Common myeloid progenitor, CD34-positive (primary cell): ENCODE measurements at regions not wholly inside any gene's neighbourhood (a gene's known extent, or its start where the extent isn't known, plus 50 kb on each side); places are given as distances from the start of the nearest gene placed in this dataset.

Source experiments
- CTCF ChIA-PET: fragments of 350-600 bp; sonication (Branson Sonifier 250); formaldehyde crosslinking; loops from one replicate; lab custom pipeline; 2021; ENCODE audit warnings: antibody characterized with exemption; lab: Charles Lee
- POLR2A ChIA-PET: fragments of 350-600 bp; sonication (Branson Sonifier 250); formaldehyde crosslinking; loops from one replicate; lab custom pipeline; 2021; ENCODE audit warnings: antibody characterized with exemption; lab: Charles Lee
- DNase-seq, 3 donors: peaks; one replicate each; pipeline versions ENCODE4 v3.0.0 to v3.0.0-alpha.2; 2013
- H3K27ac ChIP-seq, 2 experiments: 1 replicate in 1 of 2; 2 replicates in 1 of 2; pipeline ENCODE4 v1.7.0; 2013; ENCODE audit warnings: inconsistent platforms in 2 of 2, low read length in 2 of 2, mild to moderate bottlenecking in 2 of 2, low read depth in 1 of 2, moderate library complexity in 1 of 2; ENCODE audit not compliant: severe bottlenecking in 2 of 2, insufficient read depth in 1 of 2, poor library complexity in 1 of 2
- H3K27me3 ChIP-seq, 5 experiments: replicated peaks in 2 of 5; 1 replicate in 3 of 5; 2 replicates in 2 of 5; pipeline versions ENCODE4 v1.6.1 to v1.7.0; 2013; ENCODE audit warnings: low read length in 4 of 5, mild to moderate bottlenecking in 2 of 5, moderate library complexity in 2 of 5, inconsistent platforms in 1 of 5; ENCODE audit not compliant: insufficient read depth in 5 of 5, control insufficient read depth in 4 of 5
- H3K36me3 ChIP-seq, 4 experiments: 1 replicate in 2 of 4; 2 replicates in 2 of 4; pipeline versions ENCODE4 v1.6.1 to v1.7.0; 2013; ENCODE audit warnings: low read length in 3 of 4, control low read depth in 1 of 4, mild to moderate bottlenecking in 1 of 4; ENCODE audit not compliant: control insufficient read depth in 4 of 4, insufficient read depth in 4 of 4
- H3K4me1 ChIP-seq, 4 experiments: 1 replicate in 3 of 4; 2 replicates in 1 of 4; pipeline versions ENCODE4 v1.6.1 to v1.7.1; 2013; ENCODE audit warnings: low read length in 3 of 4, mild to moderate bottlenecking in 3 of 4, control low read depth in 1 of 4, inconsistent platforms in 1 of 4, moderate library complexity in 1 of 4; ENCODE audit not compliant: control insufficient read depth in 4 of 4, insufficient read depth in 4 of 4; ENCODE audit errors: control extremely low read depth in 1 of 4
- H3K4me3 ChIP-seq, 7 experiments: 1 replicate in 4 of 7; 2 replicates in 3 of 7; pipeline versions ENCODE4 v1.5.1 to v1.7.0; 2013; ENCODE audit warnings: mild to moderate bottlenecking in 7 of 7, low read length in 6 of 7, moderate library complexity in 6 of 7, inconsistent platforms in 2 of 7, low read depth in 2 of 7, control low read depth in 1 of 7; ENCODE audit not compliant: insufficient read depth in 4 of 7, control insufficient read depth in 1 of 7; ENCODE audit errors: extremely low read depth in 1 of 7
- H3K9me3 ChIP-seq, 5 experiments: 1 replicate in 4 of 5; 2 replicates in 1 of 5; pipeline versions ENCODE4 v1.6.1 to v1.7.1; 2013; ENCODE audit warnings: low read length in 4 of 5, mild to moderate bottlenecking in 2 of 5, inconsistent platforms in 1 of 5, low read depth in 1 of 5, moderate library complexity in 1 of 5; ENCODE audit not compliant: control insufficient read depth in 4 of 5, insufficient read depth in 2 of 5; ENCODE audit errors: control extremely low read depth in 1 of 5
- WGBS: methylation state at CpG from one replicate; pipeline ENCODE4 v1.1.5; 2013; ENCODE audit not compliant: insufficient coverage; 5-methylcytosine and 5-hydroxymethylcytosine counted together

- H3K27ac ChIP-seq, result no peak overlapping the region
- CTCF ChIA-PET, result interaction anchor here (0.6 to 1.7 kb wide), 2 partner anchors 32 to 208 kb away, joined by 3 to 6 read pairs; no protein-coding TSS in a partner anchor
- 93% methylated on average over 7 of the region's 7 CpGs for WGBS
- H3K36me3 ChIP-seq, result no peaks in the 10 kb centered on the region
- H3K4me3 ChIP-seq, result no peak overlapping the region
- POLR2A ChIA-PET, result interaction anchor here (1.2 kb wide), 1 partner anchor 12 kb away, joined by 3 read pairs; no protein-coding TSS in a partner anchor
- peaks cover 0 to 8% (median 0%) of the 10 kb centered on the region in 5 experiments for H3K27me3 ChIP-seq
- peaks cover 0 to 6% (median 2%) of the 10 kb centered on the region in 5 experiments for H3K9me3 ChIP-seq
- DNase-seq, result no peak
- peaks cover 0 to 18% (median 15%) of the 10 kb centered on the region in 4 experiments for H3K4me1 ChIP-seq
Observed at GRCh38 chr10:71126432-71126831, 85.9 kb upstream of the UNC5B start.

GRCh38 chr10:71127104-71127503 is 85.3 kb upstream of the UNC5B start:
- Histone ChIP-seq H3K36me3 (no peaks in the 10 kb centered on the region), H3K4me1 (peaks cover 0 to 18% (median 15%) of the 10 kb centered on the region in 4 experiments), H3K27me3 (peaks cover 0 to 11% (median 0%) of the 10 kb centered on the region in 5 experiments), H3K27ac (no peak overlapping the region), H3K9me3 (peaks cover 0 to 6% (median 1%) of the 10 kb centered on the region in 5 experiments), H3K4me3 (no peak overlapping the region)
- ChIA-PET POLR2A (no interaction called here), CTCF (interaction anchor here (1.7 kb wide), 1 partner anchor 32 kb away, joined by 6 read pairs; no protein-coding TSS in a partner anchor)
- WGBS, result 98% methylated on average over 5 of the region's 5 CpGs
- no peak for DNase-seq

- POLR2A ChIA-PET, result no interaction called here
Observed at GRCh38 chr10:71127773-71128172, 84.6 kb upstream of the UNC5B start.

GRCh38 chr10:71128311-71128980 is 83.9 kb upstream of the UNC5B start:
- Histone ChIP-seq H3K4me3 (peak overlapping the region in 1 of 7 experiments; percentile 57), H3K4me1 (peaks cover 0 to 23% (median 16%) of the 10 kb centered on the region in 4 experiments), H3K36me3 (no peaks in the 10 kb centered on the region), H3K9me3 (peaks cover 0 to 2% (median 0%) of the 10 kb centered on the region in 5 experiments), H3K27me3 (peaks cover 0 to 12% (median 0%) of the 10 kb centered on the region in 5 experiments), H3K27ac (no peak overlapping the region)
- ChIA-PET CTCF (interaction anchor here (1.6 kb wide), 1 partner anchor 20 kb away, joined by 3 read pairs; no protein-coding TSS in a partner anchor), POLR2A (no interaction called here)
- peak in 2 of 3 donors; percentile 38 to 51 for DNase-seq
- WGBS, result 4% methylated on average over 4 of the region's 7 CpGs

More at GRCh38 chr10:71127773-71128172, 84.6 kb upstream of the UNC5B start:
- WGBS, result 62% methylated on average over 3 of the region's 3 CpGs
- Histone ChIP-seq H3K27ac (no peak overlapping the region), H3K4me1 (peaks cover 0 to 23% (median 16%) of the 10 kb centered on the region in 4 experiments), H3K36me3 (no peaks in the 10 kb centered on the region), H3K9me3 (peaks cover 0 to 2% (median 1%) of the 10 kb centered on the region in 5 experiments), H3K4me3 (no peak overlapping the region), H3K27me3 (peaks cover 0 to 12% (median 0%) of the 10 kb centered on the region in 5 experiments)
- CTCF ChIA-PET, result no interaction called here
- no peak for DNase-seq

DNA sequence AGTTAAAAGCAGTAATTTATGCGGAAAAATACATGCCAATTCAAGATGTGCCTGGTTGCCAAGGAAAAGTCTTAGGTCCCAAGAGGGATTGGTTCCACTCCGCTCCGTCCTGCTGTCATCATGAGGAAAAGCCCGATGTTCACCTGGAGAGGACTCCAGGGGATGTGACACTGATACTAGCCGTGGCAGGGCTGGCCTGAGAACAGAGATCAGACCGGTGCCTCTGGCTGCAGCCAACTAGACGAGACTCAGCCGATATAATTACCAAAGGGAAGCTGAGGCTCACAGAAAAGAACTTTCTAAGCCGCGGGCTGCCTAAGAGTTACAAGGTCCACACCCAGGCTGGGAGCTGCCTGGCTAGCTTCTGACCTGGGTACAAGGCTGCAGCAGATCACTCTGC is 81.3 kb upstream of the UNC5B start:
- peaks cover 0 to 23% (median 16%) of the 10 kb centered on the region in 4 experiments for H3K4me1 ChIP-seq
- POLR2A ChIA-PET, result no interaction called here
- H3K27me3 ChIP-seq, result peaks cover 0 to 11% (median 0%) of the 10 kb centered on the region in 5 experiments
- CTCF ChIA-PET, result no interaction called here
- no peak overlapping the region for H3K4me3 ChIP-seq
- DNase-seq, result no peak
- no peaks in the 10 kb centered on the region for H3K9me3 ChIP-seq
- H3K36me3 ChIP-seq, result no peaks in the 10 kb centered on the region
- H3K27ac ChIP-seq, result no peak overlapping the region
- WGBS, result 96% methylated on average over 10 of the region's 10 CpGs

GRCh38 chr10:71131508-71132088 is 80.8 kb upstream of the UNC5B start:
- ChIA-PET POLR2A (no interaction called here), CTCF (interaction anchor here (0.8 kb wide), 1 partner anchor 101 kb away, joined by 3 read pairs; no protein-coding TSS in a partner anchor)
- no peaks in the 10 kb centered on the region for H3K36me3 ChIP-seq
- WGBS, result 94% methylated on average over 2 of the region's 4 CpGs
- no peak overlapping the region for H3K4me3 ChIP-seq
- no peak for DNase-seq
- peaks cover 0 to 11% (median 0%) of the 10 kb centered on the region in 5 experiments for H3K27me3 ChIP-seq
- H3K9me3 ChIP-seq, result no peaks in the 10 kb centered on the region
- H3K27ac ChIP-seq, result no peak overlapping the region
- peaks cover 0 to 23% (median 16%) of the 10 kb centered on the region in 4 experiments for H3K4me1 ChIP-seq
